Tibial nerve (tissue), 4 donors: ENCODE measurements at regions not wholly inside any gene's neighbourhood (a gene's known extent, or its start where the extent isn't known, plus 50 kb on each side); places are given as distances from the start of the nearest gene placed in this dataset.
"Not testable (repeated sequence)": the region's sequence is repeated elsewhere in the genome, so short reads cannot be mapped to it uniquely, and the experiment has no call there.

Experiments
- DNase-seq, 2 donors: peaks; one replicate each; pipeline ENCODE4 v3.0.0-alpha.2; 2019; ENCODE audit warnings: low spot score in 2 of 2
- H3K27ac ChIP-seq, 4 donors: fragments of 200-600 bp; sonication (generic) in 3 of 4; one replicate each; pipeline ENCODE4 v1.5.1; 2017 to 2019; ENCODE audit warnings: mild to moderate bottlenecking in 1 of 4
- H3K27me3 ChIP-seq, 2 donors: fragments of 200-600 bp; sonication (generic) in 1 of 2; one replicate each; pipeline versions ENCODE4 v1.5.1 to v1.6.0; 2017 to 2019
- H3K36me3 ChIP-seq, 3 donors: fragments of 200-600 bp; sonication (generic); one replicate each; pipeline ENCODE4 v1.5.1; 2018 to 2019
- H3K4me1 ChIP-seq, 4 donors: fragments of 200-600 bp; sonication (generic) in 3 of 4; one replicate each; pipeline ENCODE4 v1.5.1; 2017 to 2019
- H3K4me3 ChIP-seq, 4 donors: fragments of 200-600 bp; sonication (generic) in 3 of 4; one replicate each; pipeline ENCODE4 v1.5.1; 2017 to 2019; ENCODE audit warnings: mild to moderate bottlenecking in 1 of 4, moderate library complexity in 1 of 4
- H3K9me3 ChIP-seq, 4 donors: fragments of 200-600 bp; sonication (generic) in 3 of 4; one replicate each; pipeline ENCODE4 v1.5.1; 2017 to 2019
- WGBS, 2 donors: methylation state at CpG; one replicate each; pipeline ENCODE4 v1.1.5; 2018; 5-methylcytosine and 5-hydroxymethylcytosine counted together

DNA sequence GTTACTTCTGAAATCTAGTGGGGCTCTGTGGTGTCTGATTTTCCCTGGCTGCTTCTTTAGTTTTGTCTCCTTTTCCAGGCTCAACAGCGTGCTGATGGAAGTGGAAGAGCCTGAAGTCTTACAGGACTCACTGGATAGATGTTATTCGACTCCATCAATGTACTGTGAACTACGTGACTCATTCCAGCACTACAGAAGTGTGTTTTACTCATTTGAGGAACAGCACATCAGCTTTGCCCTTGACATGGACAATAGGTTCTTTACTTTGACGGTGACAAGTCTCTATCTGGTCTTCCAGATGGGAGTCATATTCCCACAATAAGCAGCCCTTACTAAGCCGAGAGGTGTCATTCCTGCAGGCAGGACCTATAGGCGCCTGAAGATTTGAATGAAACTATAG is 51.1 kb downstream of the NBPF8 start:
- H3K4me3 ChIP-seq, H3K9me3 ChIP-seq, DNase-seq, H3K27me3 ChIP-seq, H3K27ac ChIP-seq, H3K36me3 ChIP-seq, H3K4me1 ChIP-seq: not testable (repeated sequence)
- WGBS, 2 donors, result 90 to 93% methylated on average over 6 of the region's 6 CpGs

DNA sequence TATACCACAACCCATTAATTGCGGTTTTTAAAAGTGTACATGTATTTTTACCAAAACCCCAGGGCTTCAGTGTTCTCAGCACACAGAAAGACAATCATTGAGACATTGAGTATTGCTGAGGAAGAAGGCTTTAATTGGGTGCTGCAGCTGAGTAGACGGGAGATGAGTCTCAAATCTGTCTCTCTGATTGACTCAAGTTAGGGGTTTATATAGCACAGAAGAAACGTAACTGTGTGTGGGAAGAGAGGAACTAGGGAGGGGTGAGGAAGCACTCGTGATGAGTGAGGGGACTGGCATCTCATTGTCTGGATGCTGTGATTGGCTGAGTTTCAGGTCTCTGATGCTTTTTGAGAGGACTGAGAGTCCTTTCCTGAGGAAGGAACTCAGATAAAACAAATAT is 62.8 kb downstream of the NBPF8 start:
- DNase-seq, H3K9me3 ChIP-seq, H3K4me1 ChIP-seq, H3K27ac ChIP-seq, H3K4me3 ChIP-seq, H3K27me3 ChIP-seq: not testable (repeated sequence)
- WGBS, 2 donors, result 71 to 72% methylated on average over 4 of the region's 4 CpGs
- H3K36me3 ChIP-seq, result peaks cover 0 to 38% (median 0%) of the 10 kb centered on the region in 3 donors

DNA sequence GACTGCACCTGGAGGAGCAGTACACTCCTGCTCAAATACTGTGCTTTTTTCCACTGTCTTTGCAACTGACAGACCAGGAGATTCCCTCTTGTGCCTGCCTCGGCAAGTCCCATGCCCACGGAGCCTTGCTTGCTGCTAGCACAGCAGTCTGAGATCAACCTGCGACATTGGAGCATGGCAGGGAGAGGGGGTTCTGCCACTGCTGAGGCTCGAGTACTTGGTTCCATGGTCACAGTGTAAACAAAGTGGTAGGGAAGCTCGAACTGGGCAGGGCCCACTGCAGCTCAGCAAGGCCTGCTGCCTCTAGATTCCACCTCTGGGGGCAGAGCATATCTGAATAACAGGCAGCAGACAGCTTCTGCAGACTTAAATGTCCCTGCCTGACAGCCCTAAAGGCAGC is 63.6 kb downstream of the NBPF8 start:
- H3K36me3 ChIP-seq, result peaks cover 0 to 38% (median 0%) of the 10 kb centered on the region in 3 donors
- not testable (repeated sequence) for H3K4me3 ChIP-seq, H3K4me1 ChIP-seq, H3K9me3 ChIP-seq, H3K27me3 ChIP-seq, H3K27ac ChIP-seq, DNase-seq
- 100% methylated on average over 1 to 4 of the region's 5 CpGs for WGBS, 2 donors

DNA sequence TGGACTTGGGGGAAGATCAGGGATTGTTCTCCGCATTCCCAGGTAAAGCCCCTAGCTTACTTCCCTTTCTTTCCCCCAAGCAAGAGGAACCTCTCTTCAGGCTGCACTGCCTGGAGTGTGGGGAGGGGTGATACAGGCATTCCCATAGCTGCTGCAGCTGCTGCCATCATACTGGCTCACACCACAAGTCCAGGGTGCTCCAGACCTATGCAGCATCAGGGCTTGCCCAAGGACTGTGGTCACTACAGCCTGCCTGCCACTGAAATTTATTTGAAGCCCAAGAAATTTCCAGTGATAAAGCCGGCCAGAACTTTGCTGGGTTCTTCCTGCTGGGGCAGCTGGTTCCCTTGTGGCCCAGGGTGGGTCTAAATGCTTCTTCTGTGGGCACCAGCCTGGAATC is 72.7 kb downstream of the NBPF8 start:
- H3K36me3 ChIP-seq, result peaks cover 0 to 44% (median 0%) of the 10 kb centered on the region in 3 donors
- not testable (repeated sequence) for H3K9me3 ChIP-seq, H3K4me3 ChIP-seq, DNase-seq, H3K27ac ChIP-seq, H3K4me1 ChIP-seq, H3K27me3 ChIP-seq
- no CpG with 5 or more reads among the region's 2 CpGs for WGBS, 2 donors

DNA sequence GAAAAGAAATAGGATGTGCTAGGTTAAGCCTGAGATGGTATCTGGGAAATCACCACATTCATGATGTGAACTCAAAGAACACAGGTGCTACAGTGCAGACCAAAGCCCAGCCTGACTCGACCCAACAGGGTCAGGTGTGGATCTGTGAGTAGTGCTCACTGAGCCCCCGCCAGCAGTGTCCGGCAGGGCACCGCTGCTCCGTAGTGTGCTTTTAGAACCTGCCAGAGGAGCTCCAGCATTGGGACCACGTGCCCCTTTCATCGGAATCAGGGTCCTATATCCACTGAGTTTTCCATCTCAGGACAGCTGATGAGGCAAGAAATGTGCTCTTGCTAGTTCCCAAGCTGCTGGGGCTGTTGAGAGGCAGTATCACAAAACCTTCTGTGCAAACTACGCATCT is 74.4 kb downstream of the NBPF8 start:
- H3K4me1 ChIP-seq, H3K27ac ChIP-seq, H3K4me3 ChIP-seq, H3K27me3 ChIP-seq, H3K9me3 ChIP-seq, DNase-seq: not testable (repeated sequence)
- WGBS, 2 donors, result 89 to 93% methylated on average over 8 of the region's 8 CpGs
- peaks cover 0 to 47% (median 0%) of the 10 kb centered on the region in 3 donors for H3K36me3 ChIP-seq

DNA sequence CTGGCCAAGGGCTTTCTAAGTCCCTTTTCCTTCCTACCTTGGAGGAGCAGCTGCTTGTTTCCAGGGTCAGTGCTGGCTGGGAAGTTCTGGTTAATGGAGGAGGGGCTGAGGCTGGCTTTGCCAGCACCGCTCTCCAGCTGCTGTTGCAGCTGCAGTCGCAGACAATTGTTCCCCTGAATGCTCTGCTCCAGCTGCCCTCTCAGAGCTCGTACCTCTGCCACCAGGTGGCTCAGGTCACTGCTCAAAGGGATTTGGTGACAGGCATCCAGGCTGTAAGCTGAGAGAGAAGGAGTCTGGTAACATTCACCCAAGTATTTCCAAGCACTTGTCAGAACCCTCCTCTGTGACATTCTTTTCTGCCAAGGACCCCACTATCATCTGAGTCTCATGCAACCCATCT is 82.3 kb downstream of the NBPF8 start:
- not testable (repeated sequence) for DNase-seq, H3K4me3 ChIP-seq
- WGBS, 2 donors, result 40% methylated on average over 1 of the region's 3 CpGs; no CpG with 5 or more reads in 1 of the 2 donors

DNA sequence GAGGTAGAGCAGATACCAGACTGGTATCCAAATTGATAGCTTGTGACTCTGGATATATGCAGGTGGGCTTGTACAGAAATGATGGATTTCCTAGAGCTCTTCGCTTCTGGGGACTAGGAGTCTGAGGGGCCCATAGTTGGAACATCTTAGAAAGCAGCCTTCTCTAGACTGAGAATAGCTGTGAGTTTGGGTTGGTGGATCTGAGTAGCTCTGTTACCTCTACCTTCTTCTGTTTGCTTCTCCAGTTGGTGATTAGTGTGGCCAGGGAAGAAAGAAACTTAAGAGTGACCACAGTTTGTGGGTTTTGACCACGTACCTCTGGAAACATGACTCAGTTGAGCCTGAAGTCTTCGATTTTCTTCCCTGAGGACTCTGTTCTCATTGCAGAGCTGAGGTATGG is 88.4 kb downstream of the NBPF8 start:
- not testable (repeated sequence) for DNase-seq, H3K27me3 ChIP-seq, H3K4me1 ChIP-seq, H3K27ac ChIP-seq, H3K9me3 ChIP-seq, H3K4me3 ChIP-seq
- 92 to 100% methylated on average over 1 to 2 of the region's 3 CpGs for WGBS, 2 donors
- H3K36me3 ChIP-seq, result peaks cover 0 to 11% (median 0%) of the 10 kb centered on the region in 3 donors

More for the DNA sequence above, 82.3 kb downstream of the NBPF8 start:
- not testable (repeated sequence) for H3K9me3 ChIP-seq, H3K27me3 ChIP-seq, H3K4me1 ChIP-seq, H3K27ac ChIP-seq
- peaks cover 0 to 17% (median 0%) of the 10 kb centered on the region in 3 donors for H3K36me3 ChIP-seq

DNA sequence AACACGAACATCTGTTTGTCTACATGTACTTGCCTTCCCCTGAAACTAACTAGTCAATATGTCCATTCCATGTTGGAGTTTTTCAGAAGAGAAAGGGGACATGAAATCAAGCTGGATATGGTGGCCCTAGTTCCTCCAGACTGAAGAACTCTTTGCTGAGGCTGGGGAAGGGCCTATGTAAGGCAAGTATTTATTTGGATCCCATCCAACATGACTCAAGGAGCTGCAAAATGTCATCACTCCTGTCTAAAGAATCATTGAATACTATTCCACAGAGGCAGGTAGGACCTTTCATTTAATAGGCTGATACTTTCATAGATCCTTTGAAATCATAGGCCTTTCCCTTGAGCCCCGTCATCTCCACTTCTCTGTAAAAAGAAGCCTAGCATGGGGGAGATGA is 91.5 kb downstream of the NBPF8 start:
- peaks cover 0 to 12% (median 0%) of the 10 kb centered on the region in 3 donors for H3K36me3 ChIP-seq
- DNase-seq, H3K4me3 ChIP-seq, H3K27me3 ChIP-seq, H3K27ac ChIP-seq, H3K4me1 ChIP-seq, H3K9me3 ChIP-seq: not testable (repeated sequence)
- 100% methylated on average over 2 of the region's 2 CpGs for WGBS, 2 donors

DNA sequence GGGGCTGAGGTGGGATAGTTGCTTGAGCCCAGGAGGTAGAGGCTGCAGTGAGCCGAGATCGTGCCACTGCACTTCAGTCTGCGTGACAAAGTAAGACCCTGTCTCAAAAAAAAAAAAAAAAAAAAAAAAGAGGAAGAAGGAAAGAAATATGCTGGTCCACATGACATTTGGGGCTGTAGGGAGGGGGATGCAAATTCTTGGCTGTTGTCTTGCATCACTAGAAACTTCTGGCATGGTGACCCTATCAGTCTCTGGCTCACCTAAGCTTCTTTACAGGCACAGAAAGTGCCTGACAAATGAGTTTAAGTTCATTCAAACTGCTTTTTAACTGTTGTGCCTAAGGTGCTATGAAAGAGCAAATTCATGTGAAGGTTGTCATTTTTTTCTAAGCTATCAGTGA is 93.5 kb downstream of the NBPF8 start:
- DNase-seq, H3K4me1 ChIP-seq, H3K27me3 ChIP-seq, H3K27ac ChIP-seq, H3K4me3 ChIP-seq, H3K9me3 ChIP-seq: not testable (repeated sequence)
- peaks cover 0 to 22% (median 0%) of the 10 kb centered on the region in 3 donors for H3K36me3 ChIP-seq
- WGBS, 2 donors, result 65 to 96% methylated on average over 2 to 3 of the region's 3 CpGs

DNA sequence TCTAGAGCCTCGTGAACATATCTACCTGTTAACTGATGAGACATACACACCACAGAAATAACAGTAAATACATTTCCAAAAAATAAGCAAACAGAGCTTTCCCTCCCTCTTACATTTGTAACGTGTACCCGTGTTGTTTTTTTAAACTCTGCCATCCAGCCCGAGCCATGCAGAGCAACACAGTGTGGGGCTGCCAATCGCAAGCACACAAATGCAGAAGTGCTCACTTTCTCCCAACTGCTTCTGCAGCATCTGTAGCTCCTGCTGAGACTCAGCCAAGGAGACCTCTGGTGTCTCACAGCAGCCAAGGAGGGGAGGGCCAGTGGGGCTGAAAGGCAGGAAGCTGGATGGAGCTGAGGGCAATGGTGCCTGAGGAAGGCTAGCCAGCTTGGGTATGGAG is 94.4 kb downstream of the NBPF8 start:
- not testable (repeated sequence) for H3K9me3 ChIP-seq, H3K27ac ChIP-seq, H3K27me3 ChIP-seq, DNase-seq, H3K4me1 ChIP-seq, H3K4me3 ChIP-seq
- peaks cover 0 to 16% (median 0%) of the 10 kb centered on the region in 3 donors for H3K36me3 ChIP-seq
- WGBS, 2 donors, result 90 to 100% methylated on average over 1 to 2 of the region's 5 CpGs

DNA sequence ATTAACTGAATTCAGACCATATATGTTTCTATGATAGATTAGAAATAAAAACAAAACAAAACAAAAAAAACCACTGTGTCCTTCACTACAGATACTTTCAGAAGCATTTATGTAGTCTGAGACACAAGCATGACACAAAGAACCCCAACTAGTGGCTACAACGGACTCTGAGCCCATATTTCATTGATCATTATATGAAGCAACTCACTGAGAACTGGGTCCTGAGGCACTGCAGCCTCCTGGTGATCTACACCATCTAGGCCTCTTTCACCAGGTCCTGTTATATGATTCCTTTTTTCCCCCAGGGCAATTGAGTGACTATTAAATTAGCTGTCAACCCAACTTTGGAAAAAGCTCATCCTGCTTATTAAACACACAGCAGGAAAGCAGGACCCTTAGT is 98.3 kb downstream of the NBPF8 start:
- H3K27ac ChIP-seq, H3K4me1 ChIP-seq, H3K27me3 ChIP-seq, H3K9me3 ChIP-seq, DNase-seq, H3K4me3 ChIP-seq: not testable (repeated sequence)
- peaks cover 0 to 19% (median 0%) of the 10 kb centered on the region in 3 donors for H3K36me3 ChIP-seq
- no CpG with 5 or more reads among the region's 1 CpG for WGBS, 2 donors

DNA sequence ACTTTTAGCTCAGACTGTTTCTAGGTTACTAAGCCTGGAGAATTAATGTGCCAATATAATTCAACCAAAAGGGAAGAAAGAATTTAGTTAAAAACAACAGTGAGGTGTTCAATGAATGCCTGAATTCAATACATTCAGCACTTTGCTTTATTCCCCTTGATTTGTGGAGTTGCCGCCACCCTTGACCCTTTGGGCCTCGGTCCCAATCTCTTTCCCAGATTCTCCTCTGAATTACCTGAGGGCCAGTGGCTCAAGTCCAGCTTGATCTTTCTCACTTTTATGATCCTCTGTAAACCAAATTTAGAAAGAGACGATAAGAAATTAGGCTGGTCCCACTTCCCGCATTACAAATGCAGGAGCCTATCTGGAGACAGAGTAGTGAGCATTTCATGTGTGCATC is 98.7 kb downstream of the NBPF8 start:
- WGBS, 2 donors, result no CpG with 5 or more reads among the region's 4 CpGs
- not testable (repeated sequence) for H3K27ac ChIP-seq, H3K4me1 ChIP-seq, DNase-seq, H3K9me3 ChIP-seq, H3K4me3 ChIP-seq, H3K27me3 ChIP-seq
- H3K36me3 ChIP-seq, result peaks cover 0 to 19% (median 0%) of the 10 kb centered on the region in 3 donors

DNA sequence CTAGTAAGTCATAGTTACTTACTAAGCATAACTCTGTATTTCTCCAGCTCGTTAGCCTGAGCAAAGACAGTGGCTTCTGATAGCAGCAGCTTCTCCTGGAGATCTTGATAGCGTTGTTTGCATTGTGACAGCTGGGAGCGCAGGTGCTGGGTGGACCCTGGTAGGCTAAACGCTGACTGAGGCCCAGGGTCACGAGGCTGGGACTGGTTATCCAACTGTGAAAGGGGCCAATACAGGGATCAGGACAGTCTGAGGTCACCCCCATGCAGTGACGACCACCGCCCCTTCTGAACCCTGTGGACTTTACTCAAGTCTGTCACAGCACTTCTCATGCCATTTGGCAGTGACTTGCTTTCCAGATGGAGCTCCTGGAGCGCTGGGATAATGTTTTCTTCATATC is 104.4 kb downstream of the NBPF8 start:
- not testable (repeated sequence) for H3K27ac ChIP-seq
- WGBS, 2 donors, result 100% methylated on average over 1 of the region's 8 CpGs; no CpG with 5 or more reads in 1 of the 2 donors

DNA sequence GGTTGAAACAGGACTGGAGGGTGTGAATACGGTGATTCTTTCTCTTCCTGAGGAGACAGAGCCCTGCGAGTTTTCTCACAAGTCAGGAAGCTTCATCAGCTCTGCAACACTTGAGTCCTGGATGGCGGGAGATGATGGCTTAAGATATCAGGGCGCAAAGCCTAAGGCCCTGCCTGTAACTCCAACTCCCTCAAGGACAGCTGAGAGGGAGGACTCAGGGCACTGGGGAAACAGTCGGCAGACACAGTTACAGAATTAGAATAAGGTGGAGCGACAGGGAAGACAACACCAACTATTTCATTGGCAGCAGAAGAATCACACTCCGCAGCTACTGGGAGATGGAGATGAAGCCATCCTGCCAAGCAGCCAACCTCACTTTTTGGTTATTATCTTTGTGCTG is 109.6 kb downstream of the NBPF8 start:
- 57 to 88% methylated on average over 1 of the region's 7 CpGs for WGBS, 2 donors
- not testable (repeated sequence) for H3K9me3 ChIP-seq, DNase-seq, H3K36me3 ChIP-seq, H3K27me3 ChIP-seq, H3K4me1 ChIP-seq, H3K4me3 ChIP-seq, H3K27ac ChIP-seq

More for the DNA sequence above, 104.4 kb downstream of the NBPF8 start:
- DNase-seq, H3K36me3 ChIP-seq, H3K4me3 ChIP-seq, H3K9me3 ChIP-seq, H3K4me1 ChIP-seq, H3K27me3 ChIP-seq: not testable (repeated sequence)

DNA sequence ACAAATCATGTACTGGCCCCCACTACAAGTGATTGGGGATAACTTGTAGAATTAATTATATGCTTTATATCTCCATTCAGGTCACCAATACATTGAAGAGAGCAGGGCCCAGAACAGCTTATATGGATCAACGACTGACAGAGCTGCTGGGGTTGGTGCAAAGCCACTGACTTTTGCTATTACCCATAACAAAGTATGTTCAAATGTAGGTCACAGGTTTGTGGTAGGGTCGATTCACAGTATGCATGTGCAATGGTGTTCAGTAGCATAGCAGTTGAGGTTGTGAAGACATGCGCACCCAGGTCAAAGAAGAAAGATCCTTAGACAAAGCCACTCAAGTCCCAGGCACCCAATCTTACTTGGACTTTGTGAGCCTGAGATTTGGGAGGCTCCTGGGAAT is 110.6 kb downstream of the NBPF8 start:
- not testable (repeated sequence) for H3K4me3 ChIP-seq, H3K27me3 ChIP-seq, H3K9me3 ChIP-seq, H3K27ac ChIP-seq, H3K4me1 ChIP-seq, H3K36me3 ChIP-seq, DNase-seq
- WGBS, 2 donors, result 86 to 95% methylated on average over 2 to 3 of the region's 3 CpGs
